AG20443 (cell line): ENCODE measurements at regions not wholly inside any gene's neighbourhood (a gene's known extent, or its start where the extent isn't known, plus 50 kb on each side); places are given as distances from the start of the nearest gene placed in this dataset.
"Not testable (repeated sequence)": the region's sequence is repeated elsewhere in the genome, so short reads cannot be mapped to it uniquely, and the experiment has no call there.

Source experiments
- DNase-seq: peaks from one replicate; pipeline ENCODE4 v3.0.0; 2012; ENCODE audit warnings: low spot score, mixed read lengths

DNA sequence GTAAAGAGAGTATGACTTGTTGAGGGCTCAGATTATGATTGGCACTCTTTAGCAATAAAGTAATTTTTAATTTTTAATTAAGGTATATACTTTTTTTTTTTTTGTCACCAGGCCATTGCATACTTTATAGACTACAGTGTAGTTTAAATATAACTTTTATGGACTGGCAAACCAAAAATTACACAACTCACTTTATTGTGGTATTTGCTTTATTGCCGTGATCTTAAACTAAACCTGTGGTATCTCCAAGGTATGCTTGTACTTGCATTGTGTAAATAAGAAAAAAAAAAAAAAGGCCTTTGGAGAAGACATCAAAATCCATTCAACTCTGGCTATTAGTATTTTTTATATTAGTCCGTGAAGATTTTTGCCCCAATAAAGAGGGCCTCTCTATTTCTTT is 646.7 kb upstream of the FOXG1 start:
- no peak for DNase-seq

DNA sequence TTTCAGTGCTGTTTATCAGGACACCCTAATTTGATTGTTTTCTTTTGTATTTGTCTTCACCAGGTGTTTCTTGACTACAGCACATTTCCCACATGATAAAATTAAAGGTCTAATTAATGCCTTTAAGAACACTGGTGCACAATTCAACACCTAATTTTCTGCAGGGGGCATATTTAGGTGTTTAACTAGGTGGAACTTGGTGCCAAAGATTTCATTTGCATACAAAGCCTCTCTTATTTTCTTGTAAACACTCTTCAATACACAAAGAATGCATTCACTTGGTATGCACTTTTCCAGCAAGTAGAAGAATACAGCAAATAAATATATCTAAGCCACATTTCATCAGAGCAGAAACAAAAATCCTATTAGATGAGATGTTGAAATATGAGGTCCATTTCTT is 646.2 kb upstream of the FOXG1 start:
- no peak for DNase-seq

GRCh38 chr14:28121512-28122297 is 644.9 kb upstream of the FOXG1 start:
- DNase-seq = no peak

GRCh38 chr14:28130610-28131284 is 635.8 kb upstream of the FOXG1 start:
- no peak for DNase-seq

DNA sequence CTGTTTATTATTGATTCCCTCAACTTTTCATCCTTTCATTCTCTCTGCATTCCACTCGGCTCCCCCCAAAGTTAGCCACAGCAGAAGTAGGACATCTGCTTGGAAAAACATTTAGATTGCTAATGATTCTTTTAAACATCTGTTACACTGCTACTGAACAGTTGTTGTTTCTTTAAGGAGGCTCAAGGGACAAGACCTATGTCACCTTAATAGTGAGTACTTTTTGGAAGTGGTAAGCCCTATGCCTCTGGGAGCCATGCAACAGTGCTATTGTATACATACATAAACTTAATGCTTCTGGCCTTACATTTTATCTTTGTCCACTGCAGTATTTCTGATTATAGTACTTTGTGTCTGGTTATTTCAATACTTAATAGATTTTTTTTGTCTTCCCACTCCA is 628.2 kb upstream of the FOXG1 start:
- no peak for DNase-seq

DNA sequence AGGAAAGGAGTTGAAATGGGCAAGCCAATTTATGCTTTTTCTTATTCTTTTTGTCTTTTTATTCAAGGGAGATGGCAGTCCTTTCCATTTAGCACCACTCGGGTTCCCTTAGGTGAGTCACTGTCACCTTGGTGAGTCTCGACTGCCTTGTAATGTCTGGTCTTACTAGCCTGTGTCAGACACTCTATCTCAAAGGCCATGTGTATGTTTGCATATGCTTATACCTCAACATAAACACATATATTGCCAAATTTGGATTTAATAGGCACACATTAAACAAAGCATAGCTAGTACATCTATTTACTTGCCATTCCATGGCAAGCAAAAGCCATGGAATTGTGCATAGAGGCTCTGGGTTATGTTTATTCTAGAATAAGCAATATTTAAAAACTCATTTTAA is 624.9 kb upstream of the FOXG1 start:
- DNase-seq = no peak

GRCh38 chr14:28142400-28143015 is 624.1 kb upstream of the FOXG1 start:
- DNase-seq = no peak

GRCh38 chr14:28143316-28143715 is 623.3 kb upstream of the FOXG1 start:
- DNase-seq = no peak

DNA sequence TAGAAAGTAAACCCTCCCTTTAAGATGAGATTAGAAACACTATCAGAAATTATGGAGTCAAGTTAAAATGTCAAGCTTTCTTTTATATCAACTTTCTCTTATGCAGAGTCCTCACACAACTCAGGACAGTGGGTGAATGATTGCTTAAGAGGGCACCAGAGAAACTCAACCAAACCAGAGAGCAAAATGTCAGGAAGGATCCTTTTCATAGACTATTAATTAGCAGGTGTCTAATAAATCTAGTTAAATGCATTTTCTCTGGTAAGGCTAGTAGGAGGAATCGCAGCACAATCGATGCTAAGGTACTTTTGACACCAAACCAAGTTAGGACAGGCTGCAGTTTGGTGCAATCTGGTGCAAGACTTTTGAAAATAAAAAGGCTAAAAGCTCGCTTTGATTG is 614.7 kb upstream of the FOXG1 start:
- no peak for DNase-seq

- no peak for DNase-seq
Observed at GRCh38 chr14:28152453-28153044, 614.0 kb upstream of the FOXG1 start.

DNA sequence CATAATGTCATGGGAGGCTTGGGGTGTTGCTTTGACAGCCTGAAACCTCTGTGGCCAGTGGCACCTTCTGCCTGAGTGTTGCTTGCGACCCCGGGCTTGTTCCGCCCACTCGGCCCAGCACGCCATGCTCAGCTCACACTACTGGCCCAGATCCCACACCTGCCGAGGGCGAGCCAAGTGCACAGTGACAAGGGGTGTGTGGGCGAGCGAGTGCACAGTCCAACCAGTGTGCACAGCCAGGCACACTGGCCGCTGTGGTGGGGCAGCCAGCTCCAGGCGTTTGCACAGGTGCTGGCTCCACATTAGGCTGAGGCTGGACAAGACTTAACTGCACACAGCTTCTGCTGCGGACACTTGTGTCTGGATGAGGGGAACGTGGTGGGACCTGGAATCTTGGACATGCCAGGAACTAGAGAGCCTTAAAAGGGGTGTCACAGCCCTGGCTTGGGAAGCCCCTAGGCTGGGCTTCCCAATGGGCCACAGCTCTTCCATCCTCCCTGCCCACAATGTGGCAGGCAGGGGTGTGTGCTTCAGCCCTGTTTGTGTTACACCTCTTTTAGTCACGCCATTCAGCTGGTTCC is 609.2 kb upstream of the FOXG1 start:
- DNase-seq = no peak

GRCh38 chr14:28157887-28158791 is 608.4 kb upstream of the FOXG1 start:
- no peak for DNase-seq

DNA sequence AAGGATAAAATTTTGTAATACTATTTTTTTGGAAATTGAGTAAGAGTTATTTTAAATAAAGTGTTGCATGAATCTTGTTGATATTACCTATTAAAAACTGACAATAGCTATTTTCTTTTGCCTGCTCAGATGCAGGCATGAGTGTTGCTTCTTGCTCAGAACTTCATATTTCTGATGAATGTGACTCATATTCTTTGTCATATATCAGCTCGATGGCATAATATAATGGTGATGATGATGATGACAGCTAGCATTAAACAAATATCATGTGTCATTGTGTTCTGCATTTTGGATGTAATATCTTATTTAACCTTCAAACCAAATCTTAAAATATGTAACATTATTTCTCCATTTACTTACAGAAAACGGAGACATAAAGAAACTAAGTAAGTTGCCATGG is 605.5 kb upstream of the FOXG1 start:
- DNase-seq = no peak

DNA sequence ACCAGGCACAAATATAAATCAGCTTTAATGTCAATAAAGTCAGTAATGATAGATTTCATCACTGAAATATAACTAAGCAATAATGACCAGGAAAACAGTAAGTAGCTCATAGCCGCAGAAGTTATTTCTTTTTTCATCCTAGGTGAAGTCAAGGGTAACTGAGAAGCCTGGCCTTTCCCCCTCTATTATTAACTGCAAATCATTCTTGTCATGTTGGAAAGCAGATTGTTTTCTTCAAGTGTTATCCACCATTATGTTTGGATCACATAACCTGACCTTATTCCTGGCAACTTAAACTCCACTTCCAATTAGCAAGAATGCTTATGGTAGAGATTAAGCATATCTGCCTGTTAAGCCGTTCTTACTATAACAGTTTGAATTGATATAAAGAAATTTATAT is 603.4 kb upstream of the FOXG1 start:
- DNase-seq = no peak

DNA sequence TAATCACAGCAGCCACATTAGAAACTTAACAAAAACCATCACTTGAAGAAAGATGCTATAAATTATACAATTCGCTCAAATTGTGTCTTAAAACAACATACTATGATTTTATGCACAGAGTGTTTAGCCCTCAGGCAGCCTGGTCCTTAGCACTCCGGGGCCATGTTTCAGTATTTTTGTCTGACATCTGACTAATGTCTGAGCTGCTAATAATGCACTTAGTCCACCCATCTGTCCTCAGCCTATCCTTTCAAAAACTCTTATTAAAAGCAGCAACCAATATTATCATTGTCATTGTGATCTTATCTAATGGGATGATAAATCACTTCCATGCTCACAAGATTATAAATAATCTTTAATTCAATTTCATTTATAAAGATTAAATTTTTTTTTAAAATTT is 602.7 kb upstream of the FOXG1 start:
- no peak for DNase-seq

GRCh38 chr14:28187902-28188830 is 578.4 kb upstream of the FOXG1 start:
- not testable (repeated sequence) for DNase-seq

- no peak for DNase-seq
Observed at GRCh38 chr14:28196878-28197277, 569.7 kb upstream of the FOXG1 start.

DNA sequence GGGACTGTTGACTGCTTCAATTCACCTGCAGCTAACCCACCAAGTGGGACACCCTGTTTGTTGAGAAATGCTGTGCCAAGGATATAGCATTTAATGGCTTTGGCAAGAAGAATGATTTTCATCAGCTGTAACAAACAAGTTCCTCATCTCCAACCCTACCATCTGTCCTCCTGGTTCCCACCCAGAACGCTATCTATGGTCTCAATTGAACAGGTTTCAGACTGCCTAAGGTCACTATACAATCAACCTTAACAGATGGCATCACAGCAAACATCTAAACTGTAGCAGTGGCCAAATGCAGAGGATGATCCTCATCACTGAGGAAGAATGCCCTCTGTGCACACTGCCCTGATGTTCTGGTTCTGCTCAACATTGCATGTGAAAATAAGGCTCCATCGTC is 546.2 kb upstream of the FOXG1 start:
- no peak for DNase-seq

- no peak for DNase-seq
Observed at GRCh38 chr14:28240909-28241308, 525.7 kb upstream of the FOXG1 start.

- DNase-seq = no peak
Observed at GRCh38 chr14:28242895-28243294, 523.7 kb upstream of the FOXG1 start.
